Brain microvascular endothelial cell (primary cell): ENCODE measurements at regions not wholly inside any gene's neighbourhood (a gene's known extent, or its start where the extent isn't known, plus 50 kb on each side); places are given as distances from the start of the nearest gene placed in this dataset.
"Not testable (repeated sequence)": the region's sequence is repeated elsewhere in the genome, so short reads cannot be mapped to it uniquely, and the experiment has no call there.

Experiments
- DNase-seq: peaks from one replicate; pipeline ENCODE4 v3.0.0-alpha.2; 2020
- H3K27ac ChIP-seq: fragments of 250-450 bp; sonication (Bioruptor Pico); 2 replicates; pipeline ENCODE4 v1.5.1; 2020; ENCODE audit warnings: mild to moderate bottlenecking, moderate library complexity
- H3K27me3 ChIP-seq: fragments of 250-450 bp; sonication (Bioruptor Pico); replicated peaks from 2 replicates; pipeline ENCODE4 v1.5.1; 2020; ENCODE audit warnings: mild to moderate bottlenecking
- H3K36me3 ChIP-seq: fragments of 250-450 bp; sonication (Bioruptor Pico); replicated peaks from 2 replicates; pipeline ENCODE4 v1.5.1; 2020; ENCODE audit warnings: mild to moderate bottlenecking
- H3K4me3 ChIP-seq: 2 replicates; pipeline ENCODE4 v1.5.1; 2011; ENCODE audit warnings: low read depth, mild to moderate bottlenecking, control low read depth, low read length, moderate library complexity
- CTCF ChIP-seq: IDR thresholded peaks from 2 replicates; pipeline ENCODE4 v1.5.1; 2011; ENCODE audit warnings: low read depth, mild to moderate bottlenecking, moderate library complexity, low read length, control low read depth, inconsistent platforms; ENCODE audit errors: missing control alignments
- in situ Hi-C: cut with HindIII; loops from 2 replicates; pipeline ENCODE4 v1.10.0; 2017; ENCODE audit warnings: low sequenced_read_pairs, low pct_ligation_motif_present

DNA sequence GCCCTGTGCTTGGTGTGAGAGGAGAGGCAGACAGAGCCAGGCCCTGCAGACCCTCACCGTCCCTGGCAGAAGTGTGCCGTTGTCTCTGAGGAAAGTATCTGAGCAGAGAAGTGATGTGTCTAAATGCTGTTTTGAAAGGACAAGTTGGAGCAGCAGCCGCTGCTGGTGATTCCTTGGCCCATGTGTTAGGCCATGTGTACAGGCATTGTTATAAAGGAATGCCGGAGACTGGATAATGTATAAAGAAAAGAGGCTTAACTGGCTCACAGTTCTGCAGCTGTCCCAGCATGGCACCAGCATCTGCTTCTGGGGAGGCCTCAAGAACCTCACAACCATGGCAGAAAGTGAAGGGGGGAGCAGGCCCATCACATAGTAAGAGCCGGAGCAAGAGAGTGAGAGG, 334.6 kb upstream of the ATP10A start:
- Histone ChIP-seq H3K27me3 (no peaks in the 10 kb centered on the region), H3K36me3 (no peaks in the 10 kb centered on the region), H3K4me3 (no peak overlapping the region), H3K27ac (no peak overlapping the region)
- in situ Hi-C loops = no loop called here
- DNase-seq = no peak
- TF ChIP-seq CTCF = no peak

DNA sequence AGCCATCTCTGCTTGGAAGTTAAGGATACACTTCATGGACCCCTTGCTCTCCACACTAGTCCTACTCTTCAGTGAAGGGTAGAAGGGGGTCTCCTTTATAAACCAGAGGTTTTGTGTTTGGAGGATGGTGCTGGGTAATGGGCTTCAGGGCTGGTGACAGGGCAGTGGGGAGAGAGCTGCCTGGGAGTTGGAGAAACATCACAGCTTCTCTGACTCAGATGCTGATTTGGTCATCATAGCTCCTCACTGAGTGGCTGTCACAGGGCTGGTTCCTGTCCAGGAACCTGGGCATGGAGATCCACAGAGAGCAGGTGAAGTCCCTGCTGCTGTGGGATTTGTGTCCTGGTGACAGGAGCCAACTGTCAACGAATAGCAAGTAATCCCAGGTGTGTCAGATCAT, 333.9 kb upstream of the ATP10A start:
- Histone ChIP-seq H3K36me3 (no peaks in the 10 kb centered on the region), H3K4me3 (no peak overlapping the region), H3K27me3 (no peaks in the 10 kb centered on the region), H3K27ac (no peak overlapping the region)
- in situ Hi-C loops = no loop called here
- TF ChIP-seq CTCF = no peak
- DNase-seq = no peak

DNA sequence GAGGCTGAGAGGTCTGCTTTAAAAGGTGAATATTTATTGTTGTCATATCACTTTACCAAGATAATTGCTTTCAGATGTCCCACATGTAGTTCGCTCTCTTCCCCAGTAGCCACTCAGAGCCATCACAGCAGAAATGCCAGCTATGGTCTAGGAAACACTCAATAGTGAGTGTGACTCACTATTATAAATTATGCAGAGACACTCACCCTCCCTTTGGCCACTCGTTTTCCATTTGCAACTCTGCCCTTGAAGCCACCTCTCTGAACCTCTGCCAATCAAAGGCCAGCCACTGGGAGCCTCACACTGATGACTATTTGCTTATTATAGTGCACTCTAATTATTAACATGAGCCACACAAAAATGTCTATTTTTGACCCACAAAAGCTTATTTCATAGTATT, 328.1 kb upstream of the ATP10A start:
- TF ChIP-seq CTCF = no peak
- Histone ChIP-seq H3K27ac (no peak overlapping the region), H3K4me3 (no peak overlapping the region), H3K36me3 (no peaks in the 10 kb centered on the region), H3K27me3 (no peaks in the 10 kb centered on the region)
- in situ Hi-C loops = no loop called here
- no peak for DNase-seq

DNA sequence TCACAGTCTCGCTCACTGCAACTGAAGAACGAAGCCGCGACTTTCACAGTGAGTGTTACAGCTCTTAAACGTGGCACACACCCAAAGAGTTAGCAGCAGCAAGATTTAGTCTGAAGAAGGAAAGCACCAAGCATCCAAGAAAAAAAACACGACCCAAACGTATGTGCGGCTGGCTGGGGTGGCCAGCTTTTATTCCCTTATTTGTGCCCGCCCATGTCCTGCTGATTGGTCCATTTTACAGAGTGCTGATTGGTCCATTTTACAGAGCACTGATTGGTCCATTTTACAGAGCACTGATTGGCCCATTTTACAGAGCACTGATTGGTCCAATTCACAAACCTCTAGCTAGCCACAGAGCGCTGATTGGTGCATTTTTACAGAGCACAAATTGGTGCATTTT, 323.0 kb upstream of the ATP10A start:
- H3K27ac ChIP-seq, H3K4me3 ChIP-seq, DNase-seq, H3K27me3 ChIP-seq, in situ Hi-C loops, H3K36me3 ChIP-seq: not testable (repeated sequence)

DNA sequence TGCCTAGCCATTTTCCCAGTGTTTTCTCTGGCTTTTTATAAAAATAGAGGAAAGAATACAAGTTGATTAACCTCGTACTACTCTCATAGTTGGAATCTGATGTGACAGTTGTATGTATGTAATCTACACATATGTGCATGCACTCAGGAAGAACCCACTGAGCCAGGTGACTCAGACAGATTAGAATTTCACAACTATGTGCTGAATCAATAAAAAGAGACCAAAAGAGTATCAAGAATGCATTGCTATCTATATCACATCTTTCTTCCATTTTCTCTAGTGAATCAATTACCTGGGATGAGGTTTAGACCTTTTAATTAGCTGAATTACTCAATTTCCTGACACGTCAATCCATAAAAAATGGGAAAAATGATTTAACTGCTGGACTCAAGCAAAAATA, 319.3 kb upstream of the ATP10A start:
- Histone ChIP-seq H3K27me3 (no peaks in the 10 kb centered on the region), H3K4me3 (no peak overlapping the region), H3K27ac (no peak overlapping the region), H3K36me3 (no peaks in the 10 kb centered on the region)
- DNase-seq = no peak
- TF ChIP-seq CTCF = no peak
- in situ Hi-C loops = no loop called here

DNA sequence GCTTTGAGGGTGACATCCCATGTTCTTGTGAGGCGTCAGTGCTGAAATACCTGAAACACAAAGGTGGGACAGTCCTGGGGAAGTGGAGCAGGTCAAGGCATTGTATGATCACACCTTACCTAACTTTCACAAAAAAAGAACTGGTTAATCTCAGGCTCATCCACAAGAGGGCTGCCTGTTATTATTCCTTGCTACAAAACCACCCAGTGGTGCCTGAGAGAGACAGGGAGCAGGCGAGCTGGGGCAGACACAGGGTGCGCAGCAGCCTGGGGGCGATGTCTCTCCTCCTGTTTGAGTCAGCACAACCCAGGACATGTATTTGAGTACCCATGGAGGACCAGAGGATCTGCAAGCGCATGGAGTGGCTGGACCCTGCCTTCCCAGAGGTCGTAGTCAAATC, 316.8 kb upstream of the ATP10A start:
- Histone ChIP-seq H3K27me3 (no peaks in the 10 kb centered on the region), H3K36me3 (no peaks in the 10 kb centered on the region), H3K27ac (no peak overlapping the region), H3K4me3 (no peak overlapping the region)
- TF ChIP-seq CTCF = no peak
- in situ Hi-C loops = no loop called here
- no peak for DNase-seq
